Coronary artery (tissue), 2 donors: ENCODE measurements at regions not wholly inside any gene's neighbourhood (a gene's known extent, or its start where the extent isn't known, plus 50 kb on each side); places are given as distances from the start of the nearest gene placed in this dataset.

Experiments used
- DNase-seq: peaks from one replicate; pipeline ENCODE4 v3.0.0-alpha.2; 2017; ENCODE audit warnings: low spot score
- H3K27ac ChIP-seq, 2 donors: fragments of 200-600 bp; sonication (generic); one replicate each; pipeline ENCODE4 v1.5.1; 2016 to 2019
- H3K4me3 ChIP-seq: fragments of 200-600 bp; sonication (generic); 2 replicates; pipeline ENCODE4 v1.5.1; 2016; ENCODE audit warnings: mild to moderate bottlenecking, moderate library complexity
- TF ChIP-seq, protein P1 (sequence below): fragments of 200-600 bp; sonication (generic); IDR thresholded peaks from one replicate; pipeline ENCODE4 v1.5.1; 2019; ENCODE audit warnings: antibody characterized with exemption

GRCh38 chr20:10984913-10985312, 311.1 kb upstream of the JAG1 start:
- H3K27ac ChIP-seq: peak overlapping the region; percentile 56 to 76
- TF ChIP-seq, protein P1, sequence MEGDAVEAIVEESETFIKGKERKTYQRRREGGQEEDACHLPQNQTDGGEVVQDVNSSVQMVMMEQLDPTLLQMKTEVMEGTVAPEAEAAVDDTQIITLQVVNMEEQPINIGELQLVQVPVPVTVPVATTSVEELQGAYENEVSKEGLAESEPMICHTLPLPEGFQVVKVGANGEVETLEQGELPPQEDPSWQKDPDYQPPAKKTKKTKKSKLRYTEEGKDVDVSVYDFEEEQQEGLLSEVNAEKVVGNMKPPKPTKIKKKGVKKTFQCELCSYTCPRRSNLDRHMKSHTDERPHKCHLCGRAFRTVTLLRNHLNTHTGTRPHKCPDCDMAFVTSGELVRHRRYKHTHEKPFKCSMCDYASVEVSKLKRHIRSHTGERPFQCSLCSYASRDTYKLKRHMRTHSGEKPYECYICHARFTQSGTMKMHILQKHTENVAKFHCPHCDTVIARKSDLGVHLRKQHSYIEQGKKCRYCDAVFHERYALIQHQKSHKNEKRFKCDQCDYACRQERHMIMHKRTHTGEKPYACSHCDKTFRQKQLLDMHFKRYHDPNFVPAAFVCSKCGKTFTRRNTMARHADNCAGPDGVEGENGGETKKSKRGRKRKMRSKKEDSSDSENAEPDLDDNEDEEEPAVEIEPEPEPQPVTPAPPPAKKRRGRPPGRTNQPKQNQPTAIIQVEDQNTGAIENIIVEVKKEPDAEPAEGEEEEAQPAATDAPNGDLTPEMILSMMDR: no peak
- DNase-seq: no peak
- H3K4me3 ChIP-seq: no peak overlapping the region

DNA sequence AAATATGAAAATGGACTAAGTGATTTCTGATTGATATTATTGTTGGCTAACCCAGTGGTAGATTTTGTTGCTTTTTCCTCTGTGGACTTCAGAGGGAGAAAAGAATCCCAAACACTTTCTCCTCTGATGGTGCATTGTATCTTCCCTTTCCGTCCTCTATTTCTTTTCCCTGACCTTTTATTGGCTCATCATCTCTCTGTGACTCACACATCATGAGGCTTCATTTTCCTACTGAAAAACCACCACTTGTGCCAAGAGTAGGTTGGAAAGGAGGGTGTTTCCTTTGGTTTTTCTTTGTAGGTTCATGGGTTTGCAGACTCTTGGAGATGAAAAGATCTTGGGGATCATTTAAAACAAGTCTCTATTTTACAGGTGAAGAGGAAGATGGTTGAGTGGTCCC, 311.7 kb upstream of the JAG1 start:
- Histone ChIP-seq H3K27ac (peak overlapping the region; percentile 56 to 76), H3K4me3 (no peak overlapping the region)
- TF ChIP-seq, protein P1: no peak
- no peak for DNase-seq

- TF ChIP-seq, protein P1: no peak
- Histone ChIP-seq H3K4me3 (no peak overlapping the region), H3K27ac (peak overlapping the region; percentile 56 to 76)
- DNase-seq: no peak
These were observed 312.8 kb upstream of the JAG1 start for GRCh38 chr20:10986586-10986985.

GRCh38 chr20:10987651-10988383, 314.0 kb upstream of the JAG1 start:
- H3K27ac ChIP-seq: no peak overlapping the region
- H3K4me3 ChIP-seq: no peak overlapping the region
- no peak for DNase-seq
- TF ChIP-seq, protein P1: no peak

DNA sequence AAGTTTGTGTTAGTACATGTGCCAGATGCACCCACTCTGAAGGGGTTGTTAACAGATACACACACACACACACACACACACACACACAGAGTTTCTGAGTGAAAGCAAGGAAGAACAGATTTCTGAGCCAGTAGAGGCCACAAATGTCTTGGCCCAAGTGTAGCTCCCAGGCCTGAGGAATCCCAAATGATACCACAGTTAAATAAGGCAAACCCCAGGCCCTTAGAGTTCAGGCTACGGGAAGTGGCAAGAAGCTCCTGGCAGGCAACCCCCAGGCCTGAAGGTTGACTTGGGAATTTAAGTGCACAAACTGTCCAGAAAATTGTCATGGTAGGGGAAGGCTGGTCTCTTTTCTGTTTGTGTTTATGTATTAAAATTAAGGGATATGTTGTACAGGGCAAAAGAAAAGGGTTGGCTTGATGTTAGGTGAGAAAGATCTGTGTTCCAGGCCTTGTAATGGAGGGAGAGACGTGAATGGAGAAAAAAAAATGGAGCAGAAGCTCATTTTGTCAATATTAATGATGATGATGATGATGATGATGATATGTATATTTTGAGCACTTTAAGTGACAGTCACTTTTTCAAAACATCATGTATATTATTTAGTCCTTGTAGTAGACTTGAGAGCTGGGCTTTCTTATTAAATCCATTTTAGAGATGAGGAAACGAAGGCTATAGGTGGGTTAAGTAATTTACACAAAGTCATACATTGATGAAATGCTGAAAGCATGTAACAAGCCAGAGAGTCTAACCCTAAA, 317.0 kb upstream of the JAG1 start:
- DNase-seq: no peak
- no peak overlapping the region for H3K27ac ChIP-seq
- TF ChIP-seq, protein P1: no peak
- no peak overlapping the region for H3K4me3 ChIP-seq

GRCh38 chr20:10992731-10993130, 318.9 kb upstream of the JAG1 start:
- no peak for DNase-seq
- Histone ChIP-seq H3K4me3 (no peak overlapping the region), H3K27ac (no peak overlapping the region)
- TF ChIP-seq, protein P1: no peak
